ENCODE measurements at regions not wholly inside any gene's neighbourhood (a gene's known extent, or its start where the extent isn't known, plus 50 kb on each side); places are given as distances from the start of the nearest gene placed in this dataset.

GRCh38 chr11:96576383-96576782 lies 186.6 kb downstream of the JRKL start:
- TF ChIP-seq, protein P1, sequence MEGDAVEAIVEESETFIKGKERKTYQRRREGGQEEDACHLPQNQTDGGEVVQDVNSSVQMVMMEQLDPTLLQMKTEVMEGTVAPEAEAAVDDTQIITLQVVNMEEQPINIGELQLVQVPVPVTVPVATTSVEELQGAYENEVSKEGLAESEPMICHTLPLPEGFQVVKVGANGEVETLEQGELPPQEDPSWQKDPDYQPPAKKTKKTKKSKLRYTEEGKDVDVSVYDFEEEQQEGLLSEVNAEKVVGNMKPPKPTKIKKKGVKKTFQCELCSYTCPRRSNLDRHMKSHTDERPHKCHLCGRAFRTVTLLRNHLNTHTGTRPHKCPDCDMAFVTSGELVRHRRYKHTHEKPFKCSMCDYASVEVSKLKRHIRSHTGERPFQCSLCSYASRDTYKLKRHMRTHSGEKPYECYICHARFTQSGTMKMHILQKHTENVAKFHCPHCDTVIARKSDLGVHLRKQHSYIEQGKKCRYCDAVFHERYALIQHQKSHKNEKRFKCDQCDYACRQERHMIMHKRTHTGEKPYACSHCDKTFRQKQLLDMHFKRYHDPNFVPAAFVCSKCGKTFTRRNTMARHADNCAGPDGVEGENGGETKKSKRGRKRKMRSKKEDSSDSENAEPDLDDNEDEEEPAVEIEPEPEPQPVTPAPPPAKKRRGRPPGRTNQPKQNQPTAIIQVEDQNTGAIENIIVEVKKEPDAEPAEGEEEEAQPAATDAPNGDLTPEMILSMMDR (IDR thresholded peaks at IDR 0.05 in 8 of 11, conservative IDR thresholded peaks at IDR 0.05 in 3 of 11) = no peak
- no peak for TF ChIP-seq POLR2A (IDR thresholded peaks at IDR 0.05)
